ENCODE measurements at regions not wholly inside any gene's neighbourhood (a gene's known extent, or its start where the extent isn't known, plus 50 kb on each side); places are given as distances from the start of the nearest gene placed in this dataset.
"Not testable (repeated sequence)": the region's sequence is repeated elsewhere in the genome, so short reads cannot be mapped to it uniquely, and the experiment has no call there.

DNA sequence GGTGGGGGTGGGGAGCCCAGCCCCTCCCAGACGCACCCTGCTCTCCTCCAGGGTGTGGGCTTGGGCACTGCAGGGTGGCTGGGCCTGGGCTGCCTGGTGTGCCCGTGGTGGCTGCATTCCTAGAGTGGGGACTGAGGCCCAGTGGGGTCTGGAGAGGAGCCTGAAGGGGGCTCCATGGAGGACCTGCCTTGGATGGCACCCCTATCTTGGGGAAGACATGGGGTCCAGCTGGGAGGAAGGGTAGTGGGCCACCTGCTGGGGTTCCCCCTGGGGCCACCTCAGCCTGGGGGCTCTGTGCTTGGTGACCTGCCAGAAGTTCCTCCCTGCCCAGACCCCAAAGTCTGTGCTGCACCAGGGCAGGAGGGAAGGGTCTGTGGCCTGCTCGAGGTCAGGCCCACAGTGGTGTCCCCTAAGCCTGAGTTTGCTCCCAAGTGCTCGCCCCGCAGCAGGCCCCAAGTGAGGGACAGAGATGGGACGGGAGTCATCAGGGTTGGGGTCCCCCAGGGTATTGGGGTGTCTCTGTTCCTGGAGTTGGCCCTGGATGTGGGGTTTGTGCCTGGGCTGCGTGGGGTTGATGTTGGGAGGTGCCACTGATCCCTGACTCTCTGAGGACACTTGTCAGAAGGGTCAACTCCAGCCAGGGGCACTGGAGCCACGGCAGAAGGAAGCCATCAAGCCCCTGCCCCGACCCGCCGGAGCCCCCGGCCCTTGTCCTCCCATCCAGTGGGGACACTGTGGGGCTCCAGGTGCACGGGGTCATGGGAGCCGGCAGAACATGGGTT, 382.9 kb downstream of the TMEM121 start:
- no peaks in the 10 kb centered on the region for H3K36me3 ChIP-seq (ENCODE audit: control insufficient read depth in 1 of 2, insufficient read depth in 2 of 2, low read length in 2 of 2)
- H4K12ac ChIP-seq (ENCODE audit: low read depth, low read length) = no peak overlapping the region
- H3K9me3 ChIP-seq (ENCODE audit: insufficient read depth, low read depth, low read length) = peaks cover 80% of the 10 kb centered on the region
- H4K91ac ChIP-seq (ENCODE audit: low read depth, low read length) = no peak overlapping the region
- no peak overlapping the region for H4K8ac ChIP-seq (ENCODE audit: low read depth, low read length)
- H3K14ac ChIP-seq (ENCODE audit: low read length) = no peak overlapping the region
- no peak overlapping the region for H2AK5ac ChIP-seq (ENCODE audit: low read length)
- no peak overlapping the region for H3K9ac ChIP-seq (ENCODE audit: low read length)
- no peaks in the 10 kb centered on the region for H3K79me1 ChIP-seq (ENCODE audit: low read length)
- H3K18ac ChIP-seq (ENCODE audit: low read length) = no peak overlapping the region
- no CpG with 5 or more reads among the region's 14 CpGs for WGBS (ENCODE audit: extremely low coverage, insufficient coverage, insufficient read length)
- H2BK120ac ChIP-seq (ENCODE audit: insufficient read depth, low read length, poor library complexity) = no peak overlapping the region
- DNase-seq = no peak
- no peak overlapping the region for H3K4ac ChIP-seq (ENCODE audit: low read depth, low read length)
- H3K23ac ChIP-seq (ENCODE audit: low read length) = no peak overlapping the region
- H2BK12ac ChIP-seq (ENCODE audit: low read length) = no peak overlapping the region
- H3K27ac ChIP-seq (ENCODE audit: low read depth, low read length) = no peak overlapping the region
- H3K4me2 ChIP-seq (ENCODE audit: low read length) = no peak overlapping the region
- H3K4me1 ChIP-seq (ENCODE audit: control insufficient read depth in 1 of 2, insufficient read depth in 2 of 2, low read length in 2 of 2) = no peaks in the 10 kb centered on the region
- no peaks in the 10 kb centered on the region for H3K79me2 ChIP-seq (ENCODE audit: control insufficient read depth, insufficient read depth, low read length, poor library complexity)
- no peaks in the 10 kb centered on the region for H3K27me3 ChIP-seq (ENCODE audit: insufficient read depth, low read length)
- no peak overlapping the region for H2BK5ac ChIP-seq (ENCODE audit: low read depth, low read length, poor library complexity)
- no peak overlapping the region for H3K4me3 ChIP-seq (ENCODE audit: low read depth, low read length)
- no peak overlapping the region for H2AFZ ChIP-seq (ENCODE audit: insufficient read depth, low read length, poor library complexity)

DNA sequence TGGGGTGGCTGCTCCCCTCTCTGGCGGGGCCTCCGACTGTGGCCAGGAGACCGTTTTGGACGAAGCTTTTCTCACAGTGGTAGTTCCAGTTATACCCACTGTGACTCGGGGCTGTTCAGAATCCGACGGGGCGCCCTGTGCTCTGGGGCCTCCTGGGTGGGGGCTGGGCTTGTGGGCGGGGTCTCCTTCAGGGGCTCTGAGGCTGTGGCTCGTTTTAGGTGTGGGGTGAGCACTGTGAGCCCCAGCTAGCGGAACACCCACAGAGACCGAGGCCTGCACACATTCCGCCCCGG, 383.4 kb downstream of the TMEM121 start:
- not testable (repeated sequence) for H4K91ac ChIP-seq (ENCODE audit: low read depth, low read length); H3K14ac ChIP-seq (ENCODE audit: low read length); H3K27ac ChIP-seq (ENCODE audit: low read depth, low read length); H3K9ac ChIP-seq (ENCODE audit: low read length); H3K79me2 ChIP-seq (ENCODE audit: control insufficient read depth, insufficient read depth, low read length, poor library complexity); H3K36me3 ChIP-seq (ENCODE audit: control insufficient read depth in 1 of 2, insufficient read depth in 2 of 2, low read length in 2 of 2); H3K23ac ChIP-seq (ENCODE audit: low read length); H2AK5ac ChIP-seq (ENCODE audit: low read length); H3K4me3 ChIP-seq (ENCODE audit: low read depth, low read length); H2AFZ ChIP-seq (ENCODE audit: insufficient read depth, low read length, poor library complexity); H3K4ac ChIP-seq (ENCODE audit: low read depth, low read length); H4K8ac ChIP-seq (ENCODE audit: low read depth, low read length); H3K18ac ChIP-seq (ENCODE audit: low read length); H4K12ac ChIP-seq (ENCODE audit: low read depth, low read length); H2BK12ac ChIP-seq (ENCODE audit: low read length); DNase-seq; H3K27me3 ChIP-seq (ENCODE audit: insufficient read depth, low read length); H3K79me1 ChIP-seq (ENCODE audit: low read length); H3K4me2 ChIP-seq (ENCODE audit: low read length); H2BK5ac ChIP-seq (ENCODE audit: low read depth, low read length, poor library complexity); H2BK120ac ChIP-seq (ENCODE audit: insufficient read depth, low read length, poor library complexity); H3K4me1 ChIP-seq (ENCODE audit: control insufficient read depth in 1 of 2, insufficient read depth in 2 of 2, low read length in 2 of 2)
- WGBS (ENCODE audit: extremely low coverage, insufficient coverage, insufficient read length) = no CpG with 5 or more reads among the region's 14 CpGs
- peaks cover 81% of the 10 kb centered on the region for H3K9me3 ChIP-seq (ENCODE audit: insufficient read depth, low read depth, low read length)

DNA sequence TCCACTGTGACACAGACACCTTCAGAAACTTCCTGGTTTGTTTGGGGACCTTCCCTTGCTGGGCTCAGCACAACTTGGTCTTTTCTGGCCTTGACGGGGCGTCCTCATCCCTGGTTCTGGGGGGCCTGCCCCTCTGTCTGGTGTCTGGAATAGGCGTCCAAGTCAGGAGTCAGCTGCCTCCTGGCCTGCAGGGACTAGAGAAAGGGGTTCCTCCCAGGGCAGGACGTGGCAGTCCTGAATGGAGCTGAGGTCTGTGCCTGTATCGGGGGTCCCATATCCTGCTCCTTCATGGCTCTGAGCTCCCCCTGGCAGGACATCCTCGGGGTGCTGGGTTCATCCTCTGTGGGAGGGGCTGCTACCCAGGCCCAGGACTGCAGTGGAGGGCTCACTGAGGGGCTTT, 384.0 kb downstream of the TMEM121 start:
- no CpG with 5 or more reads among the region's 6 CpGs for WGBS (ENCODE audit: extremely low coverage, insufficient coverage, insufficient read length)
- H3K4me2 ChIP-seq (ENCODE audit: low read length) = no peak overlapping the region
- H3K79me1 ChIP-seq (ENCODE audit: low read length) = no peaks in the 10 kb centered on the region
- H2AK5ac ChIP-seq (ENCODE audit: low read length) = no peak overlapping the region
- no peak overlapping the region for H3K27ac ChIP-seq (ENCODE audit: low read depth, low read length)
- H3K23ac ChIP-seq (ENCODE audit: low read length) = no peak overlapping the region
- H3K4ac ChIP-seq (ENCODE audit: low read depth, low read length) = no peak overlapping the region
- H4K8ac ChIP-seq (ENCODE audit: low read depth, low read length) = no peak overlapping the region
- H3K79me2 ChIP-seq (ENCODE audit: control insufficient read depth, insufficient read depth, low read length, poor library complexity) = no peaks in the 10 kb centered on the region
- no peak overlapping the region for H2AFZ ChIP-seq (ENCODE audit: insufficient read depth, low read length, poor library complexity)
- H4K12ac ChIP-seq (ENCODE audit: low read depth, low read length) = no peak overlapping the region
- no peak overlapping the region for H3K9ac ChIP-seq (ENCODE audit: low read length)
- H3K14ac ChIP-seq (ENCODE audit: low read length) = no peak overlapping the region
- no peak for DNase-seq
- H2BK5ac ChIP-seq (ENCODE audit: low read depth, low read length, poor library complexity) = no peak overlapping the region
- H3K9me3 ChIP-seq (ENCODE audit: insufficient read depth, low read depth, low read length) = peaks cover 80% of the 10 kb centered on the region
- H2BK12ac ChIP-seq (ENCODE audit: low read length) = no peak overlapping the region
- no peak overlapping the region for H2BK120ac ChIP-seq (ENCODE audit: insufficient read depth, low read length, poor library complexity)
- no peak overlapping the region for H4K91ac ChIP-seq (ENCODE audit: low read depth, low read length)
- no peaks in the 10 kb centered on the region for H3K27me3 ChIP-seq (ENCODE audit: insufficient read depth, low read length)
- H3K4me3 ChIP-seq (ENCODE audit: low read depth, low read length) = no peak overlapping the region
- no peaks in the 10 kb centered on the region for H3K4me1 ChIP-seq (ENCODE audit: control insufficient read depth in 1 of 2, insufficient read depth in 2 of 2, low read length in 2 of 2)
- no peak overlapping the region for H3K18ac ChIP-seq (ENCODE audit: low read length)
- H3K36me3 ChIP-seq (ENCODE audit: control insufficient read depth in 1 of 2, insufficient read depth in 2 of 2, low read length in 2 of 2) = no peaks in the 10 kb centered on the region

DNA sequence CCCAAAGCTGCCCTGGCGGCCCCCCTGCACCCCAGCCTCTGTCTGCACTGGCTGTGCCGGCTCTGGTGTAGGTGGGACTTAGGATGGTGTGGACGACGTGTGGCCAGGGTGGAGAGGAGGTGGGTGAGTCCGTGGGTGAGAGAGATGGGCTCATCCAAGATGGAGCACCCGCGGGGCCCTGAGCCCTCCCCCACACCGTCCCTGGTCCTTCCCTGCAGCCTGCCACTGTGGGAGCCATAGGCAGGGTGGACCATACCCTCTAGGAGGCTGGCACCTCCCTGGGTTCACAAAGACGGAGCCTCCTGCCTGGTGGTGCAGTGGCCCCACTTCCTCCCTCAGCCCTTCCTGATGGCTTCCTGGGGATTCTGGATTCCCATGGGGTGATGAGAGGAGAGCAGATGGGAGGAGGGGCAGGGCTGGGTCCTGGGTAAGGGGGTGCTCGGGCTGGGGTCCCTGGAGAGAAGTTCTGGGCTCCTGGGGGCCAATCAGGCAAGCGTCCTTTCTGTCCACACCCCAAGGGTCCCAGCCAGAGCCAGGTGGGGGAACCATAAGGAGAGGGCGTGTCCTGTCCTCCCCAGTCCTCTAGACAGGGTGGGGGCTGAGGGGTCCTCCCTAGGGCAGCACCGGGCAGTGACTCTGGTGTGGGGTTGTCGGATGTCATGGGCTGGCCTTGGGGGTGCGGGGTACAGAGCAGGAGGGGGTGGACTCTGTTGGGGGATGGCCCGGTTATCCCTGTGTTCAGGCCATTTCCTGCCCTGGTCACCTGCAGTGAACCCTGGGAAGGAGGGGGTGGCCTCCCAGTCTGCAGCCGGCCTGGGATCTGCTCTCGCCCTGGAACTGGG, 384.8 kb downstream of the TMEM121 start:
- Histone ChIP-seq H3K9ac (ENCODE audit: low read length) (no peak overlapping the region), H4K8ac (ENCODE audit: low read depth, low read length) (no peak overlapping the region), H3K4ac (ENCODE audit: low read depth, low read length) (no peak overlapping the region), H2BK120ac (ENCODE audit: insufficient read depth, low read length, poor library complexity) (no peak overlapping the region), H3K23ac (ENCODE audit: low read length) (no peak overlapping the region), H3K79me2 (ENCODE audit: control insufficient read depth, insufficient read depth, low read length, poor library complexity) (no peaks in the 10 kb centered on the region), H3K4me2 (ENCODE audit: low read length) (no peak overlapping the region), H4K12ac (ENCODE audit: low read depth, low read length) (no peak overlapping the region), H3K27ac (ENCODE audit: low read depth, low read length) (no peak overlapping the region), H2BK12ac (ENCODE audit: low read length) (no peak overlapping the region), H3K4me1 (ENCODE audit: control insufficient read depth in 1 of 2, insufficient read depth in 2 of 2, low read length in 2 of 2) (no peaks in the 10 kb centered on the region), H4K91ac (ENCODE audit: low read depth, low read length) (no peak overlapping the region), H3K9me3 (ENCODE audit: insufficient read depth, low read depth, low read length) (peaks cover 80% of the 10 kb centered on the region), H2AK5ac (ENCODE audit: low read length) (no peak overlapping the region), H3K4me3 (ENCODE audit: low read depth, low read length) (no peak overlapping the region), H3K27me3 (ENCODE audit: insufficient read depth, low read length) (no peaks in the 10 kb centered on the region), H3K79me1 (ENCODE audit: low read length) (no peaks in the 10 kb centered on the region), H3K36me3 (ENCODE audit: control insufficient read depth in 1 of 2, insufficient read depth in 2 of 2, low read length in 2 of 2) (no peaks in the 10 kb centered on the region), H2BK5ac (ENCODE audit: low read depth, low read length, poor library complexity) (no peak overlapping the region), H3K14ac (ENCODE audit: low read length) (no peak overlapping the region), H2AFZ (ENCODE audit: insufficient read depth, low read length, poor library complexity) (no peak overlapping the region), H3K18ac (ENCODE audit: low read length) (no peak overlapping the region)
- no CpG with 5 or more reads among the region's 18 CpGs for WGBS (ENCODE audit: extremely low coverage, insufficient coverage, insufficient read length)
- DNase-seq = no peak
